ENCODE measurements at regions not wholly inside any gene's neighbourhood (a gene's known extent, or its start where the extent isn't known, plus 50 kb on each side); places are given as distances from the start of the nearest gene placed in this dataset. TPM values are rescaled to one million over a fixed set of nuclear protein-coding genes. Genes with fewer than 3 reads are reported as not detected.

Small RNA genes in the stretch of these regions (small RNA-seq; reads per million reads assigned to genes)
- gene IGLL3P (not detected), gene MIR6817 (0.12 reads per million)

Measured in skeletal muscle tissue (tissue), 1 donor.